ENCODE measurements at regions not wholly inside any gene's neighbourhood (a gene's known extent, or its start where the extent isn't known, plus 50 kb on each side); places are given as distances from the start of the nearest gene placed in this dataset.

DNA sequence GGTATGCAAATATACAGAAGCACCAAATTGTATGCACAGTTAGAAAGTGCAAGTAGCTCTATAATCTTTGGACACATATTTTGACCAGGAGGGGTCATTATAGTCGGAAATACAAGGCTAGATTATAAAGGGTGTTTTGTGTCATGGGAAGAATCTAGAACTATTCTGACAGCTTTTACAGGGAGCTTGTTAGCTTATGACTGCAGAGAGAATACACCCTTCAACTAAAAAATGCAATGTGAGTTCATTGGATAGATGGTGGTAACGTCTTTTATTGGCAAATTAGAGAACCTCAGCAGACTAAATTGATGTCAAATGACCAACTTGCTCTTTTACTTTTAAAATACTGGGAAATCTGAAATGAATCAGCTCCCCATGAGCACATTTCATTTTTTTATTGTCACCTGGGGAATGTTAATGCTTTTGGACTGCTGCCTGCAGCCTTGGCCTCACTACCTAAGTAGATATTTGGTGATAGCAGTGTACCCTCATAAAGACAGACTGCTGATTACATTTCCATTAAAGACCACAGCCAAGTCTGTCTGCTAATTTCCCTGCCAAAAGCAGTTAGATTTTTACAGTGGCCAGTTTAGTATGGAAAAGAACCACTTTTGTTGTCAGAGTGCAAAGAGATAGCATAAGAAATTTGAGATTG lies 515.9 kb upstream of the DPPA4 start:
- TF ChIP-seq, protein P1, sequence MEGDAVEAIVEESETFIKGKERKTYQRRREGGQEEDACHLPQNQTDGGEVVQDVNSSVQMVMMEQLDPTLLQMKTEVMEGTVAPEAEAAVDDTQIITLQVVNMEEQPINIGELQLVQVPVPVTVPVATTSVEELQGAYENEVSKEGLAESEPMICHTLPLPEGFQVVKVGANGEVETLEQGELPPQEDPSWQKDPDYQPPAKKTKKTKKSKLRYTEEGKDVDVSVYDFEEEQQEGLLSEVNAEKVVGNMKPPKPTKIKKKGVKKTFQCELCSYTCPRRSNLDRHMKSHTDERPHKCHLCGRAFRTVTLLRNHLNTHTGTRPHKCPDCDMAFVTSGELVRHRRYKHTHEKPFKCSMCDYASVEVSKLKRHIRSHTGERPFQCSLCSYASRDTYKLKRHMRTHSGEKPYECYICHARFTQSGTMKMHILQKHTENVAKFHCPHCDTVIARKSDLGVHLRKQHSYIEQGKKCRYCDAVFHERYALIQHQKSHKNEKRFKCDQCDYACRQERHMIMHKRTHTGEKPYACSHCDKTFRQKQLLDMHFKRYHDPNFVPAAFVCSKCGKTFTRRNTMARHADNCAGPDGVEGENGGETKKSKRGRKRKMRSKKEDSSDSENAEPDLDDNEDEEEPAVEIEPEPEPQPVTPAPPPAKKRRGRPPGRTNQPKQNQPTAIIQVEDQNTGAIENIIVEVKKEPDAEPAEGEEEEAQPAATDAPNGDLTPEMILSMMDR (IDR thresholded peaks at IDR 0.05) = no peak
- no peak for TF ChIP-seq POLR2A (IDR thresholded peaks at IDR 0.05)

Measured in uterus (tissue), 2 donors.